Esophagus (tissue), 2 donors: ENCODE measurements at regions not wholly inside any gene's neighbourhood (a gene's known extent, or its start where the extent isn't known, plus 50 kb on each side); places are given as distances from the start of the nearest gene placed in this dataset.

Experiments used
- H3K27ac ChIP-seq, 2 donors: one replicate each; pipeline ENCODE4 v1.5.1; 2013; ENCODE audit warnings: low read depth in 2 of 2, mild to moderate bottlenecking in 2 of 2, inconsistent platforms in 1 of 2, low read length in 1 of 2, moderate library complexity in 1 of 2
- H3K27me3 ChIP-seq, 2 donors: one replicate each; pipeline ENCODE4 v1.6.1; 2013; ENCODE audit warnings: low read length in 2 of 2, control low read depth in 1 of 2, mild to moderate bottlenecking in 1 of 2; ENCODE audit not compliant: insufficient read depth in 2 of 2, control insufficient read depth in 1 of 2
- H3K36me3 ChIP-seq, 2 donors: one replicate each; pipeline ENCODE4 v1.6.1; 2013; ENCODE audit warnings: low read length in 1 of 2; ENCODE audit not compliant: control insufficient read depth in 2 of 2, insufficient read depth in 2 of 2
- H3K4me1 ChIP-seq, 2 donors: one replicate each; pipeline ENCODE4 v1.6.1; 2013; ENCODE audit warnings: low read length in 1 of 2; ENCODE audit not compliant: control insufficient read depth in 2 of 2, insufficient read depth in 2 of 2
- H3K4me3 ChIP-seq, 2 donors: one replicate each; pipeline ENCODE4 v1.5.1; 2013; ENCODE audit warnings: low read length in 2 of 2, mild to moderate bottlenecking in 2 of 2, low read depth in 1 of 2, moderate library complexity in 1 of 2
- H3K9me3 ChIP-seq, 2 donors: one replicate each; pipeline ENCODE4 v1.6.1; 2013; ENCODE audit warnings: mild to moderate bottlenecking in 2 of 2, low read depth in 1 of 2, low read length in 1 of 2, moderate library complexity in 1 of 2; ENCODE audit not compliant: control insufficient read depth in 2 of 2, insufficient read depth in 1 of 2
- WGBS, 2 donors: extraction: QIAGEN DNeasy Blood & Tissue Kit; methylation state at CpG; one replicate each; pipeline ENCODE4 v1.1.7; 2013; 5-methylcytosine and 5-hydroxymethylcytosine counted together
- donor health status: healthy with polysubstance abuse.
- donor health status: Bipolar disorder and iron deficiency.

GRCh38 chr13:106182404-106182803, 353.1 kb downstream of the EFNB2 start:
- Histone ChIP-seq H3K27me3 (no peaks in the 10 kb centered on the region), H3K4me3 (no peak overlapping the region), H3K36me3 (no peaks in the 10 kb centered on the region), H3K27ac (no peak overlapping the region), H3K9me3 (peaks cover 0 to 3% of the 10 kb centered on the region in 2 donors), H3K4me1 (no peaks in the 10 kb centered on the region)
- WGBS, 2 donors = 66 to 69% methylated on average over 6 of the region's 6 CpGs

- Histone ChIP-seq H3K9me3 (no peaks in the 10 kb centered on the region), H3K4me1 (peaks cover 0 to 3% of the 10 kb centered on the region in 2 donors)
- 56 to 63% methylated on average over 3 of the region's 3 CpGs for WGBS, 2 donors
Measured at GRCh38 chr13:106178816-106179215, 356.6 kb downstream of the EFNB2 start.

GRCh38 chr13:106177146-106177545, 358.3 kb downstream of the EFNB2 start:
- Histone ChIP-seq H3K9me3 (no peaks in the 10 kb centered on the region), H3K27me3 (no peaks in the 10 kb centered on the region), H3K4me3 (no peak overlapping the region), H3K4me1 (peaks cover 0 to 3% of the 10 kb centered on the region in 2 donors), H3K27ac (no peak overlapping the region), H3K36me3 (no peaks in the 10 kb centered on the region)
- WGBS, 2 donors = 46 to 56% methylated on average over 5 of the region's 5 CpGs

More at GRCh38 chr13:106178816-106179215, 356.6 kb downstream of the EFNB2 start:
- Histone ChIP-seq H3K27ac (no peak overlapping the region), H3K4me3 (no peak overlapping the region), H3K36me3 (no peaks in the 10 kb centered on the region), H3K27me3 (no peaks in the 10 kb centered on the region)

- WGBS, 2 donors = 61 to 66% methylated on average over 4 of the region's 4 CpGs
- no peak overlapping the region for H3K27ac ChIP-seq
- no peaks in the 10 kb centered on the region for H3K9me3 ChIP-seq
- H3K36me3 ChIP-seq = no peaks in the 10 kb centered on the region
- H3K4me1 ChIP-seq = peaks cover 0 to 3% of the 10 kb centered on the region in 2 donors
- H3K27me3 ChIP-seq = no peaks in the 10 kb centered on the region
- no peak overlapping the region for H3K4me3 ChIP-seq
Measured at GRCh38 chr13:106176117-106176516, 359.3 kb downstream of the EFNB2 start.

GRCh38 chr13:106173891-106174610, 361.4 kb downstream of the EFNB2 start:
- Histone ChIP-seq H3K27me3 (no peaks in the 10 kb centered on the region), H3K9me3 (no peaks in the 10 kb centered on the region), H3K4me3 (no peak overlapping the region), H3K36me3 (no peaks in the 10 kb centered on the region), H3K27ac (no peak overlapping the region), H3K4me1 (peaks cover 0 to 3% of the 10 kb centered on the region in 2 donors)
- 45 to 55% methylated on average over 7 of the region's 7 CpGs for WGBS, 2 donors

GRCh38 chr13:106173346-106173745, 362.1 kb downstream of the EFNB2 start:
- Histone ChIP-seq H3K36me3 (no peaks in the 10 kb centered on the region), H3K4me3 (no peak overlapping the region), H3K9me3 (no peaks in the 10 kb centered on the region), H3K27me3 (no peaks in the 10 kb centered on the region), H3K27ac (no peak overlapping the region), H3K4me1 (peaks cover 0 to 5% of the 10 kb centered on the region in 2 donors)
- WGBS, 2 donors = 53 to 56% methylated on average over 2 of the region's 2 CpGs

GRCh38 chr13:106172176-106172905, 363.1 kb downstream of the EFNB2 start:
- Histone ChIP-seq H3K9me3 (no peaks in the 10 kb centered on the region), H3K36me3 (no peaks in the 10 kb centered on the region)

GRCh38 chr13:106163426-106163825, 372.0 kb downstream of the EFNB2 start:
- Histone ChIP-seq H3K27me3 (no peaks in the 10 kb centered on the region), H3K36me3 (no peaks in the 10 kb centered on the region), H3K4me1 (peaks cover 0 to 3% of the 10 kb centered on the region in 2 donors), H3K27ac (no peak overlapping the region), H3K9me3 (no peaks in the 10 kb centered on the region), H3K4me3 (no peak overlapping the region)
- 89 to 90% methylated on average over 3 of the region's 3 CpGs for WGBS, 2 donors

More at GRCh38 chr13:106172176-106172905, 363.1 kb downstream of the EFNB2 start:
- Histone ChIP-seq H3K27me3 (no peaks in the 10 kb centered on the region), H3K4me1 (peaks cover 0 to 7% of the 10 kb centered on the region in 2 donors), H3K27ac (no peak overlapping the region), H3K4me3 (no peak overlapping the region)
- WGBS, 2 donors = 63 to 66% methylated on average over 5 of the region's 5 CpGs

- H3K4me3 ChIP-seq = no peak overlapping the region
- no peaks in the 10 kb centered on the region for H3K4me1 ChIP-seq
- no peaks in the 10 kb centered on the region for H3K9me3 ChIP-seq
- no peak overlapping the region for H3K27ac ChIP-seq
- no peaks in the 10 kb centered on the region for H3K36me3 ChIP-seq
- 36 to 63% methylated on average over 3 of the region's 3 CpGs for WGBS, 2 donors
- no peaks in the 10 kb centered on the region for H3K27me3 ChIP-seq
Measured at GRCh38 chr13:106161146-106161545, 374.3 kb downstream of the EFNB2 start.
